ENCODE measurements at regions not wholly inside any gene's neighbourhood (a gene's known extent, or its start where the extent isn't known, plus 50 kb on each side); places are given as distances from the start of the nearest gene placed in this dataset.

- no peak for DNase-seq
Measured at GRCh38 chr20:39431091-39431880, 469.1 kb downstream of the DHX35 start.

DNA sequence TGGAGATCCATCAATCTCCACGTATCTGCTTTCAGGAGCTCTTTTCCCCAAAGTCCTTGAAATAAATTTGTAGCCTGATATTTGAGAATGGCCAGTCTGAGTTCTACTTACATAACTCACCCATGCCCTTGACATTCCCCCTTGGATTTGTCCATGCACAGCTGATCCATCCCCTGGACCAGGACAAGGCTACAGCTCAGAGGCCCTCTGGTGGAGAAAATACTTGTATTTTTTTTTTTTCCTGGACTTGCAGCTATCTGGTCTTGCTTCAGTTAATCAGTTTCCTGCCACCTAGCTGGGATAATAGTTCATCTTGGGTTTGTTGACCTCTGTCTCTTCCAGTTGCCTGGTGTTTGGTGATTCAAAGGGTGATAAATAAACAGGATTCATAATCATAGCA, 467.6 kb downstream of the DHX35 start:
- no peak for DNase-seq

DNA sequence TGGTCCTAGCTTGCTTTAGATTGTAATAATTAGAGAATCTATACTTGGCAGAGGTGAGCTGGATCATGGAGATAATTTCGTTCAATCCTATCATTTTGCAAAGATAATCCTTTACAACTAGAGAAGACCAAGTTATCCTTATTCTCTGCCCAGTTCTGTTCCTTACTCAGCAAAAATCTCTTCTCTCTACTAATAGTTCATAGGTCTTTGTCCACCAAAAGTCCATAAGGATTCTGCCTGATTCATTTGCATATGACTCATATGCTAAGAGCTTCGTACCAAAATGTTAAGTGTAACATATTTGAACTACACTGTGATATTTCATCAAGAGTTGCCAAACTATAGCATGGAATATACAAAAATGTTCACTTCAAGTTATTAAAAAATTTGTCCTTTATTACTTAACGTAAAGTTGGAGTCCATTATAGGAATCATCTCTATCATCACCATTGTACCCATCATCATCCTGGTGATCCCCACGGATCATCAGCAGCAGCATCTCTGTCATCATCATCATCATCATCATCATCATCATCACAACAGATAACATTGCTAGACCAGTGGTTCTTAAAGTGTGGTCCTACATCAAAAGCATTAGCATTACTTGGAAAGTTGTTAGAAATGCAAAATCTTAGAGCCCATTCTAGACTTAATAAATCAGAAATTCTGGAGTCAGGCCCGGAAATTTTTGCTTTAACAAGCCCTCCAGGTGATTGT, 463.0 kb downstream of the DHX35 start:
- no peak for DNase-seq

DNA sequence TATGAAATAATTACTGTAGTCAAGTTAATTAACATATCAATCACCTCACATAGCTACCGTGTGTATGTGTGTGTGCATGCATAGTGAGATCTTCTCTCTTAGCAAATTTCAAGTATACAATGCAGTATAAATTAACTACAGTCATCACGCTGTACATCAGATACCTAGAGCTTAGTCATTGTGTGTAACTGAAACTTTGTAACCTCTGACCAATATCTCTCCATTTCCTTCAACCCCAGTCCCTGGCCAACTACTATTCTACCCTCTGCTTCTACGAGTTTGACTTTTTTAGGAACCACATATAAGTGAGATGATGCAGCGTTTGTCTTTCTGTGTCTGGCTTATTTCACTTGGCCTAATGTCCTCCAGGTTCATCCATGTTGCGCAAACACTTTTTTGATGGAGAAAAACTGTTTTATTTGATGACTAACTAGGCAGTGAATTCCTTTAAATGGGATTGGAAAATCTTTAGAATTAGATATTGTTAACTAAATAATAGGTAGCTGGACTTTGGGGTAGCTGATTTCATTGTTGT, 459.5 kb downstream of the DHX35 start:
- no peak for DNase-seq

- DNase-seq: no peak
Measured at GRCh38 chr20:39412091-39412490, 449.9 kb downstream of the DHX35 start.

DNA sequence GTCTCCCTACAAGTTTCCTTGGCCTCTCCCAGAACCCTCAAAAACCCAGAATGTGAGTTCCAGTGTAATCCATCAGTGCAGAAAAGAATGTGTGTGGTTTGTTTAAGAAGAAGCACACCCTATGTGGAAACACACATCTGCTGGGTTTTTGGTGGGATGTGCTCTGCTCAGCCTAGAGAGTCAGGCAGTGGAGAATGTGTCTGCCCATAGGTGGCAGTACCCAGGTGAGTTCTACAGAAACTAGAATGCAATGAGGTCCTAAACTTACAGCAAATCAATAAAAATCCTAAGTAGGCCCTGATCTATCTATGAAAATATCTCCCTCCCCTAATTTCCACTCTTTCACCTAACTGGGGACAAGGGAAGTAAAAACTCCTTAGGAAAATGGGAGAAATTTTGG, 437.3 kb downstream of the DHX35 start:
- no peak for DNase-seq

DNA sequence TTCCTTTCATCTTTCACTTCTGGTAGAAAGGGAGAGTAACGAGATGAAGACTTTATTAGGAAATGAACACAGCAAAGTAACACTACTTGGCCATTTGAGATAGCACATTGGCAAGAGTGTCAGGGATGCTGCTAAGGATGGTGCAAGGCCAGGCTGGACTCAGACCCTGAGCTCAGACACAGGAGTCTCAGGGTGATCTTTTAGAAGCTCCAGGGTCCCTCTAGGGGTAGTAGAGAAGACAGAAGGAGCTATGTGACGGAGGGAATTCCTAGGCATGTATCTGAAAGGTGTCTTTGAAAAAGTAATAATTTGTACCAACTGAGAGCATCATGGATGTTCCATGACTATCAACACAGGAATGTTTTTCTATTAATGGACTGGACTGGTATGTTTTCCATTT, 436.5 kb downstream of the DHX35 start:
- DNase-seq: no peak

- no peak for DNase-seq
Measured at GRCh38 chr20:39397646-39398045, 435.5 kb downstream of the DHX35 start.

DNA sequence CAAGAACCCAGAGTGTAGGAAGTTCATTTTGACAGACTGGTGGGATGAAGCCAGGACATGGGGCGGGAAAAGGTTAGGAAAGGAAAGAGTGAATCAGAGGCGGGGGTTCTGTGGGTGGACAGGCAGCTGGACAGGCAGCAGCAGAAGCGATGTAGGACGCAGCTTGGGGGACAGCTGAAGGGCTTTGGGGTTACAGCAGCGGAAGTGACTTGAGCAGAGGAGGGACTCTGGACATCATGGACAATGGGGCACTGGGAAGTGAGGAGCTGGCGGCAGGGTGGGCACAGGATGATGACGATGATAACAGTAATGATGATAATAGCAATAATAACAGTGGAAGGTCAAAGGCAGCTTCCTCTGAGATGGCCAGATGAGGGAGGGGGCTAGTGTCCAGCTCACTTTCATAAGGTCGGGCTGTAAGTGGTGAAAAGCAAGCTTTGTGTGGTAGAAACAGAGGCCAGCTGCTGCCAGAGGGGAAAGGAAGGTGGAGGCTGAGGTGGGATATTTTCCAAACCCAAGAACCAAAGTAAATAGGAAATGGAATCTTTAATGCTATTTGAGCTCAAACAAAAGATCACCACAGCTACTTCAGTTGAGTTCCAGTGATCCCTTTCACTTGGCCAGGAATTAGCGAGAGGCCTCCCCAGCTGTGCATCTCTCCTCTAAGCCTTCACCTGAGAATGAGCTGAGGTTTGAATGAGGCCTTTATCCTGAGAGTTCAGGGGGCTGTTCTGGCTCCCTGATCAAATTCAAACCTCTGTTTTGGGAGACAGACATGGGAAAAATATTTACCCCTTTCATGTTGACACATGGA, 433.5 kb downstream of the DHX35 start:
- DNase-seq: no peak

- DNase-seq: no peak
Measured at GRCh38 chr20:39394461-39394860, 432.3 kb downstream of the DHX35 start.

DNA sequence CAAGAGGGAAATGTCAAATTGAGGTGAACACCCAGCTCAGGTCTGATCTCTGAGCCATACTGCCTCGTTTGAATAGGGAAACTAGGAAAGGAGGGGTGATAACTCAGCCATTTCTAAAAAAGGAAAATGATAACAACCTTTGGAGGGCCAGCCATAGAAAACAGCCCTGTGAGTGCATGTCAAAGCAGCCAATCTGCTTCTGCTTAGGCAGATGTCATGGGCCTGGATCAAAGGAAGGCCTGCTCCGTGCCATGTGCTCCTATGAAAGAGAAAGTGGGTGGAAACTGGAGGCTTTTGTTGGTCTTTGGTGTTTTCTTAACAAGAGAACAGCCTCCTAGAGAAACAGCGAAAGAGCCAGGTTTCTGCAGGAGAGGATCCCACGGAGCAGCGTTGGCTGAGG, 428.0 kb downstream of the DHX35 start:
- no peak for DNase-seq

DNA sequence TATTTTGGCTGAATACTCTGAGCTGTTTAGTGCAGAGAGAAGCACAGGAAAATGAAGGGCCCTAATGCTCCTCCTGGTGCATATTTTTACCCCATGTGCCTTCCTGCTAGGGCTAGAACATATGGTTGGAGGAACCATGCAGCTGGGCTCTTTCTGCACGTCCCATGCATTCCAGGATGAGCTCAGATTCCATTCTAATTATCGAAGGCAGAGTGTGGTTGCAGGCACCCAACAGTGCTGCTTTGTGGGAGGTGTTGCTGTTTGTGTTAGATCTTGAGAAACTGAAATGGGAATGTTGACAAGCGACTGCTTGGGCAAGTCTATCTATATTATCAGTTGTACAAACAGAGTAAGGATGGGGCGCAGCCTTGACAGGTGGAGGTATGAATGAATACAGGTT, 419.5 kb downstream of the DHX35 start:
- DNase-seq: no peak

GRCh38 chr20:39378776-39379175, 416.6 kb downstream of the DHX35 start:
- DNase-seq: no peak

DNA sequence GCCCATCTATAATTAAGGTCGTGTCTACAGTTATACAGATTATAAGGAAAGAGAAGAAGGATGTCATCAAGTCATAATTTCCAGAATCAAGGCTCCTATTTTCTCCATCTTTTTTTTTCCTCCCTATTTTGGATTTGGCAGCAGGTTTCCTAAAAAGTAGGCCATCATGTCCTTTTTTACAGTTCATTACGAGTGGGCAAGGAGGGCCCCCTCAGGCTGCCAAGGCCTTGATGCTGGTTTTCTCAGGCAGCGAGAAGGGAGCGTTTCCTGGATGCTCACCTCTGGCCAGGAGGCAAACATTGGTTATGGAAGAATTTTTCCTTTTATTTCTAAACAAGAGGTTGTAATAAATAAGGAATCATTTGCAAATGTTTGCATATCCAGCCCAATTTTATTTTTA, 414.6 kb downstream of the DHX35 start:
- no peak for DNase-seq

GRCh38 chr20:39364320-39364719, 402.2 kb downstream of the DHX35 start:
- no peak for DNase-seq

GRCh38 chr20:39359981-39360620, 398.0 kb downstream of the DHX35 start:
- DNase-seq: no peak

DNA sequence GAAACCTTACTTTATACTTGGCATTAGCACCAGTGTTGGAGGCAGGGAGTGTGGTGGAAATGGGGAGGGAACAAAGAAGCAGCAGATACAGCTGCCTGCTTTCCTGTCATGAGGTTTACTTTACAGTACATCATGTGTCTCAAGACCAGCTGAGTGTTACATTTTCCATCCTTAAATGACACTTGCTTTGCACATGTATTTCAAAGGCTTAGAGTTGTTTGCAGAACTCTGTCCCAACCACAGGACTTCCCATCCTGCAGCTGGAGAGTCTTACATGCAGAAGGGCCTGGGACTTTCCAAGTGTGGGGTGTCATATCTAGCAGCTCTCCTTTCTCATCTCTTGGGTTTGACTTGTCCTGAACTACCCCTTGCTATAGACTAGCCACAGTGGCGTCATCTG, 395.9 kb downstream of the DHX35 start:
- DNase-seq: no peak

- no peak for DNase-seq
Measured at GRCh38 chr20:39356908-39357307, 394.8 kb downstream of the DHX35 start.

GRCh38 chr20:39349240-39349639, 387.1 kb downstream of the DHX35 start:
- DNase-seq: no peak

GRCh38 chr20:39347626-39348025, 385.5 kb downstream of the DHX35 start:
- no peak for DNase-seq

GRCh38 chr20:39342463-39342862, 380.3 kb downstream of the DHX35 start:
- no peak for DNase-seq

- DNase-seq: no peak
Measured at GRCh38 chr20:39338469-39339376, 376.6 kb downstream of the DHX35 start.
